ENCODE measurements at regions not wholly inside any gene's neighbourhood (a gene's known extent, or its start where the extent isn't known, plus 50 kb on each side); places are given as distances from the start of the nearest gene placed in this dataset.

- TF ChIP-seq POLR2A (IDR thresholded peaks at IDR 0.05), result no peak
- TF ChIP-seq CTCF (IDR thresholded peaks at IDR 0.05), result no peak
Observed at GRCh38 chr10:14439451-14440259, 108.9 kb upstream of the FRMD4A start.

All from heart left ventricle (tissue), 13 donors.